G401 (cell line): ENCODE measurements at regions not wholly inside any gene's neighbourhood (a gene's known extent, or its start where the extent isn't known, plus 50 kb on each side); places are given as distances from the start of the nearest gene placed in this dataset.
A peak's percentile ranks its signal among the peaks of the same experiment; 100 is the strongest.
"Not testable (repeated sequence)": the region's sequence is repeated elsewhere in the genome, so short reads cannot be mapped to it uniquely, and the experiment has no call there.

Experiments used
- DNase-seq: peaks from one replicate; pipeline ENCODE4 v3.0.0-alpha.2; 2015; ENCODE audit warnings: low spot score
- in situ Hi-C: cut with HindIII; loops from 2 replicates; pipeline ENCODE4 v1.10.0; 2016; ENCODE audit warnings: low sequenced_read_pairs, mixed read lengths

GRCh38 chr14:76264384-76264783, 111.6 kb upstream of the ESRRB start:
- DNase-seq: no peak
- in situ Hi-C loops: no loop called here

- peak; percentile 4 for DNase-seq
- in situ Hi-C loops: no loop called here
Observed at GRCh38 chr14:76267322-76268046, 108.5 kb upstream of the ESRRB start.

- DNase-seq: no peak
- in situ Hi-C loops: no loop called here
Observed at GRCh38 chr14:76268047-76268431, 107.9 kb upstream of the ESRRB start.

- in situ Hi-C loops: no loop called here
Observed at GRCh38 chr14:76268700-76269099, 107.2 kb upstream of the ESRRB start.

GRCh38 chr14:76271041-76271755, 104.7 kb upstream of the ESRRB start:
- in situ Hi-C loops: no loop called here
- no peak for DNase-seq

More at GRCh38 chr14:76268700-76269099, 107.2 kb upstream of the ESRRB start:
- DNase-seq: no peak

GRCh38 chr14:76272349-76272748, 103.6 kb upstream of the ESRRB start:
- in situ Hi-C loops: no loop called here
- no peak for DNase-seq

- in situ Hi-C loops: no loop called here
- no peak for DNase-seq
Observed at GRCh38 chr14:76272774-76273173, 103.2 kb upstream of the ESRRB start.

- no peak for DNase-seq
- in situ Hi-C loops: no loop called here
Observed at GRCh38 chr14:76273346-76273745, 102.6 kb upstream of the ESRRB start.

GRCh38 chr14:76274324-76274723, 101.6 kb upstream of the ESRRB start:
- no peak for DNase-seq
- in situ Hi-C loops: no loop called here

- DNase-seq: no peak
- in situ Hi-C loops: no loop called here
Observed at GRCh38 chr14:76277586-76278130, 98.3 kb upstream of the ESRRB start.

- DNase-seq: no peak
- in situ Hi-C loops: no loop called here
Observed at GRCh38 chr14:76280221-76280620, 95.7 kb upstream of the ESRRB start.

- in situ Hi-C loops: no loop called here
- DNase-seq: no peak
Observed at GRCh38 chr14:76282581-76282980, 93.4 kb upstream of the ESRRB start.

- DNase-seq: no peak
- in situ Hi-C loops: no loop called here
Observed at GRCh38 chr14:76287063-76287462, 88.9 kb upstream of the ESRRB start.

- no peak for DNase-seq
- in situ Hi-C loops: no loop called here
Observed at GRCh38 chr14:76289276-76289675, 86.7 kb upstream of the ESRRB start.

- DNase-seq: no peak
- in situ Hi-C loops: no loop called here
Observed at GRCh38 chr14:76292561-76292960, 83.4 kb upstream of the ESRRB start.

GRCh38 chr14:76293221-76293620, 82.7 kb upstream of the ESRRB start:
- in situ Hi-C loops: no loop called here
- no peak for DNase-seq

GRCh38 chr14:76293923-76294322, 82.0 kb upstream of the ESRRB start:
- in situ Hi-C loops: no loop called here
- no peak for DNase-seq

GRCh38 chr14:76294876-76295275, 81.1 kb upstream of the ESRRB start:
- no peak for DNase-seq
- in situ Hi-C loops: no loop called here

GRCh38 chr14:76298896-76299295, 77.0 kb upstream of the ESRRB start:
- no peak for DNase-seq
- in situ Hi-C loops: no loop called here

- DNase-seq: not testable (repeated sequence)
Observed at GRCh38 chr14:76303188-76303587, 72.7 kb upstream of the ESRRB start.

More at GRCh38 chr14:76303188-76303587, 72.7 kb upstream of the ESRRB start:
- in situ Hi-C loops: not testable (repeated sequence)
